ENCODE measurements at regions not wholly inside any gene's neighbourhood (a gene's known extent, or its start where the extent isn't known, plus 50 kb on each side); places are given as distances from the start of the nearest gene placed in this dataset.

GRCh38 chr6:43934803-43935602, 165.0 kb downstream of the VEGFA start (continued):
- TF ChIP-seq EP300 (IDR thresholded peaks at IDR 0.05; ENCODE audit: low read depth in 2 of 2, low read length in 2 of 2) (0 out of 4 replicates have a peak, but pooled peaks of 1 of the 2 experiments have one; percentile 6), EP300 (CRISPR knock-in tag; IDR thresholded peaks at IDR 0.05; ENCODE audit: borderline replicate concordance) (no peak)

GRCh38 chr6:43934183-43934802, 164.3 kb downstream of the VEGFA start:
- Histone ChIP-seq H3K4me1 (ENCODE audit: insufficient read depth, low read length) (peaks cover 83% of the 10 kb centered on the region), H3K9ac (ENCODE audit: insufficient read depth, low read depth, low read length) (no peak overlapping the region), H2AFZ (ENCODE audit: low read length) (no peak overlapping the region), H3K36me3 (replicated peaks in 1 of 2; ENCODE audit: control insufficient read depth in 1 of 2, insufficient read depth in 2 of 2, low read length in 2 of 2) (no peaks in the 10 kb centered on the region), H3K4me3 (replicated peaks in 1 of 3; ENCODE audit: insufficient read depth in 1 of 3, low read depth in 2 of 3, low read length in 3 of 3) (no peak overlapping the region), H4K20me1 (ENCODE audit: insufficient read depth, low read length) (no peaks in the 10 kb centered on the region), H3K79me2 (ENCODE audit: insufficient read depth, low read length) (no peaks in the 10 kb centered on the region), H3K4me2 (ENCODE audit: low read depth, low read length) (no peak overlapping the region), H3K27me3 (ENCODE audit: control insufficient read depth in 1 of 2, insufficient read depth in 2 of 2, low read length in 2 of 2) (peaks cover 13 to 40% of the 10 kb centered on the region in 2 experiments), H3K9me3 (ENCODE audit: low read length) (no peaks in the 10 kb centered on the region), H3K27ac (ENCODE audit: extremely low read length, insufficient read depth, low read length) (no peak overlapping the region)
- ChIA-PET POLR2A (interaction anchor here (0.9 to 2.0 kb wide), 2 partner anchors 7 to 22 kb away, joined by 3 to 5 read pairs; no protein-coding TSS in a partner anchor), CTCF (ENCODE audit: low intra/inter-chr PET ratio, low total read pairs) (no interaction called here)
- in situ Hi-C loops (cut with HindIII; ENCODE audit: extremely low pct_ligation_motif_present, low pct_unique_long_range_greater_than_20kb) (no loop called here), intact Hi-C loops (cut with micrococcal nuclease; ENCODE audit: unreplicated experiment) (no loop called here)
- 77% methylated on average over 4 of the region's 4 CpGs for WGBS (ENCODE audit: low lambda C conversion rate)
- no peak for TF ChIP-seq HDAC1 (CRISPR knock-in tag; IDR thresholded peaks at IDR 0.05)
- no peak for TF ChIP-seq BRCA1 (CRISPR knock-in tag; IDR thresholded peaks at IDR 0.05)
- TF ChIP-seq, protein P1, sequence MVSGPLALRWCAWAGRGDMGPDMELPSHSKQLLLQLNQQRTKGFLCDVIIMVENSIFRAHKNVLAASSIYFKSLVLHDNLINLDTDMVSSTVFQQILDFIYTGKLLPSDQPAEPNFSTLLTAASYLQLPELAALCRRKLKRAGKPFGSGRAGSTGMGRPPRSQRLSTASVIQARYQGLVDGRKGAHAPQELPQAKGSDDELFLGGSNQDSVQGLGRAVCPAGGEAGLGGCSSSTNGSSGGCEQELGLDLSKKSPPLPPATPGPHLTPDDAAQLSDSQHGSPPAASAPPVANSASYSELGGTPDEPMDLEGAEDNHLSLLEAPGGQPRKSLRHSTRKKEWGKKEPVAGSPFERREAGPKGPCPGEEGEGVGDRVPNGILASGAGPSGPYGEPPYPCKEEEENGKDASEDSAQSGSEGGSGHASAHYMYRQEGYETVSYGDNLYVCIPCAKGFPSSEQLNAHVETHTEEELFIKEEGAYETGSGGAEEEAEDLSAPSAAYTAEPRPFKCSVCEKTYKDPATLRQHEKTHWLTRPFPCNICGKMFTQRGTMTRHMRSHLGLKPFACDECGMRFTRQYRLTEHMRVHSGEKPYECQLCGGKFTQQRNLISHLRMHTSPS (CRISPR knock-in tag; IDR thresholded peaks at IDR 0.05; ENCODE audit: low read depth): no peak
- no peak for TF ChIP-seq ZNF292 (CRISPR knock-in tag; IDR thresholded peaks at IDR 0.05; ENCODE audit: borderline replicate concordance, low read depth)
- no peak for TF ChIP-seq GABPA (IDR thresholded peaks at IDR 0.05; ENCODE audit: low read depth, low read length)
- TF ChIP-seq GABPA (CRISPR knock-in tag; IDR thresholded peaks at IDR 0.05; ENCODE audit: low read depth): no peak
- no peak for TF ChIP-seq PHF20 (CRISPR knock-in tag; IDR thresholded peaks at IDR 0.05)
- no peak for ATAC-seq
- FAIRE-seq: no peak
- no TSS peak for BruUV-seq (replicated peaks)
- DNase-seq (ENCODE audit: low spot score): no peak
